H1 (cell line): ENCODE measurements at regions not wholly inside any gene's neighbourhood (a gene's known extent, or its start where the extent isn't known, plus 50 kb on each side); places are given as distances from the start of the nearest gene placed in this dataset.

Source experiments
- CHD1 ChIP-seq: IDR thresholded peaks from 2 replicates; pipeline ENCODE4 v1.6.1; 2012; ENCODE audit warnings: low read depth, low read length, improper control_type of control experiment
- RXRA ChIP-seq: IDR thresholded peaks from 2 replicates; pipeline ENCODE4 v1.6.1; 2011; ENCODE audit warnings: low read depth, mild to moderate bottlenecking, low read length, moderate library complexity; ENCODE audit not compliant: insufficient read depth
- ZNF274 ChIP-seq: IDR thresholded peaks from 2 replicates; pipeline ENCODE4 v1.7.0; 2012; ENCODE audit warnings: low read length, borderline replicate concordance; ENCODE audit errors: extremely low read depth
- TF ChIP-seq, protein P1 (sequence below), 3 experiments: IDR thresholded peaks; 1 replicate in 2 of 3; 2 replicates in 1 of 3; pipeline versions ENCODE4 v1.5.1 to v1.6.1; 2011; ENCODE audit warnings: low read length in 3 of 3, mild to moderate bottlenecking in 3 of 3, inconsistent platforms in 2 of 3, low read depth in 1 of 3, moderate library complexity in 1 of 3; ENCODE audit not compliant: insufficient read depth in 1 of 3; ENCODE audit errors: control extremely low read depth in 1 of 3

- TF ChIP-seq ZNF274: no peak
- TF ChIP-seq, protein P1, sequence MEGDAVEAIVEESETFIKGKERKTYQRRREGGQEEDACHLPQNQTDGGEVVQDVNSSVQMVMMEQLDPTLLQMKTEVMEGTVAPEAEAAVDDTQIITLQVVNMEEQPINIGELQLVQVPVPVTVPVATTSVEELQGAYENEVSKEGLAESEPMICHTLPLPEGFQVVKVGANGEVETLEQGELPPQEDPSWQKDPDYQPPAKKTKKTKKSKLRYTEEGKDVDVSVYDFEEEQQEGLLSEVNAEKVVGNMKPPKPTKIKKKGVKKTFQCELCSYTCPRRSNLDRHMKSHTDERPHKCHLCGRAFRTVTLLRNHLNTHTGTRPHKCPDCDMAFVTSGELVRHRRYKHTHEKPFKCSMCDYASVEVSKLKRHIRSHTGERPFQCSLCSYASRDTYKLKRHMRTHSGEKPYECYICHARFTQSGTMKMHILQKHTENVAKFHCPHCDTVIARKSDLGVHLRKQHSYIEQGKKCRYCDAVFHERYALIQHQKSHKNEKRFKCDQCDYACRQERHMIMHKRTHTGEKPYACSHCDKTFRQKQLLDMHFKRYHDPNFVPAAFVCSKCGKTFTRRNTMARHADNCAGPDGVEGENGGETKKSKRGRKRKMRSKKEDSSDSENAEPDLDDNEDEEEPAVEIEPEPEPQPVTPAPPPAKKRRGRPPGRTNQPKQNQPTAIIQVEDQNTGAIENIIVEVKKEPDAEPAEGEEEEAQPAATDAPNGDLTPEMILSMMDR (IDR thresholded peaks at IDR 0.05; ENCODE audit: control extremely low read depth in 1 of 3, insufficient read depth in 1 of 3, low read depth in 1 of 3, low read length in 3 of 3): no peak
- TF ChIP-seq RXRA: no peak
- no peak for TF ChIP-seq CHD1
Measured at GRCh38 chr2:38203446-38203810, 127.5 kb upstream of the CYP1B1 start.
